ENCODE measurements at regions not wholly inside any gene's neighbourhood (a gene's known extent, or its start where the extent isn't known, plus 50 kb on each side); places are given as distances from the start of the nearest gene placed in this dataset.
A peak's percentile ranks its signal among the peaks of the same experiment; 100 is the strongest.
"Not testable (repeated sequence)": the region's sequence is repeated elsewhere in the genome, so short reads cannot be mapped to it uniquely, and the experiment has no call there.

GRCh38 chr7:34569975-34570699 is 87.9 kb upstream of the NPSR1 start:
- no peak overlapping the region for H3K4me3 ChIP-seq (ENCODE audit: low read depth, low read length)
- TF ChIP-seq CTCF (IDR thresholded peaks at IDR 0.05; ENCODE audit: control insufficient read depth, extremely low read depth, insufficient read depth), result no peak
- no peak for DNase-seq (ENCODE audit: low read depth)

- no peak overlapping the region for H3K4me3 ChIP-seq (ENCODE audit: low read depth, low read length)
- no peak for TF ChIP-seq CTCF (IDR thresholded peaks at IDR 0.05; ENCODE audit: control insufficient read depth, extremely low read depth, insufficient read depth)
- DNase-seq (ENCODE audit: low read depth), result no peak
These were observed 83.0 kb upstream of the NPSR1 start for GRCh38 chr7:34575006-34575405.

- not testable (repeated sequence) for DNase-seq (ENCODE audit: low read depth); H3K4me3 ChIP-seq (ENCODE audit: low read depth, low read length)
These were observed 80.1 kb upstream of the NPSR1 start for GRCh38 chr7:34577934-34578333.

- not testable (repeated sequence) for DNase-seq (ENCODE audit: low read depth); H3K4me3 ChIP-seq (ENCODE audit: low read depth, low read length)
These were observed 76.3 kb upstream of the NPSR1 start for GRCh38 chr7:34581698-34582097.

GRCh38 chr7:34584526-34584925 is 73.5 kb upstream of the NPSR1 start:
- no peak for TF ChIP-seq CTCF (IDR thresholded peaks at IDR 0.05; ENCODE audit: control insufficient read depth, extremely low read depth, insufficient read depth)
- DNase-seq (ENCODE audit: low read depth), result no peak
- H3K4me3 ChIP-seq (ENCODE audit: low read depth, low read length), result no peak overlapping the region

GRCh38 chr7:34596887-34597286 is 61.1 kb upstream of the NPSR1 start:
- DNase-seq (ENCODE audit: low read depth), result no peak
- TF ChIP-seq CTCF (IDR thresholded peaks at IDR 0.05; ENCODE audit: control insufficient read depth, extremely low read depth, insufficient read depth), result peak; percentile 25; the same call in 1 of the 2 replicates
- no peak overlapping the region for H3K4me3 ChIP-seq (ENCODE audit: low read depth, low read length)

GRCh38 chr7:34603711-34604444 is 54.1 kb upstream of the NPSR1 start:
- no peak for TF ChIP-seq CTCF (IDR thresholded peaks at IDR 0.05; ENCODE audit: control insufficient read depth, extremely low read depth, insufficient read depth)
- no peak overlapping the region for H3K4me3 ChIP-seq (ENCODE audit: low read depth, low read length)
- no peak for DNase-seq (ENCODE audit: low read depth)

Measured in LNCaP clone FGC (cell line).